ENCODE measurements at regions not wholly inside any gene's neighbourhood (a gene's known extent, or its start where the extent isn't known, plus 50 kb on each side); places are given as distances from the start of the nearest gene placed in this dataset.
A peak's percentile ranks its signal among the peaks of the same experiment; 100 is the strongest.
"Not testable (repeated sequence)": the region's sequence is repeated elsewhere in the genome, so short reads cannot be mapped to it uniquely, and the experiment has no call there.

- DNase-seq, result no peak
Observed at GRCh38 chr4:82171531-82172155, 202.1 kb downstream of the HNRNPD start.

- no peak for DNase-seq
Observed at GRCh38 chr4:82149750-82150149, 224.0 kb downstream of the HNRNPD start.

- no peak for DNase-seq
Observed at GRCh38 chr4:82145850-82146249, 227.9 kb downstream of the HNRNPD start.

GRCh38 chr4:82140422-82140821 lies 233.4 kb downstream of the HNRNPD start:
- no peak for DNase-seq

GRCh38 chr4:82139287-82139686 lies 234.5 kb downstream of the HNRNPD start:
- DNase-seq, result no peak

GRCh38 chr4:82138374-82138773 lies 235.4 kb downstream of the HNRNPD start:
- peak; percentile 24 for DNase-seq

GRCh38 chr4:82136161-82136801 lies 237.5 kb downstream of the HNRNPD start:
- no peak for DNase-seq

GRCh38 chr4:82128355-82128754 lies 245.4 kb downstream of the HNRNPD start:
- DNase-seq, result no peak

- DNase-seq, result no peak
Observed at GRCh38 chr4:82126512-82127040, 247.2 kb downstream of the HNRNPD start.

GRCh38 chr4:82125787-82126297 lies 247.9 kb downstream of the HNRNPD start:
- no peak for DNase-seq

- no peak for DNase-seq
Observed at GRCh38 chr4:82124932-82125786, 248.6 kb downstream of the HNRNPD start.

- DNase-seq, result no peak
Observed at GRCh38 chr4:82124365-82124764, 249.4 kb downstream of the HNRNPD start.

GRCh38 chr4:82123934-82124333 lies 249.9 kb downstream of the HNRNPD start:
- DNase-seq, result no peak

GRCh38 chr4:82115183-82115582 lies 258.6 kb downstream of the HNRNPD start:
- not testable (repeated sequence) for DNase-seq

- no peak for DNase-seq
Observed at GRCh38 chr4:82108506-82108905, 265.3 kb downstream of the HNRNPD start.

GRCh38 chr4:82104578-82104977 lies 269.2 kb downstream of the HNRNPD start:
- no peak for DNase-seq

GRCh38 chr4:82099928-82100579 lies 273.7 kb downstream of the HNRNPD start:
- DNase-seq, result no peak

GRCh38 chr4:82097504-82097903 lies 276.3 kb downstream of the HNRNPD start:
- no peak for DNase-seq

GRCh38 chr4:82090717-82091116 lies 283.1 kb downstream of the HNRNPD start:
- DNase-seq, result no peak

GRCh38 chr4:82084747-82085146 lies 289.0 kb downstream of the HNRNPD start:
- no peak for DNase-seq

GRCh38 chr4:82077471-82077995 lies 296.3 kb downstream of the HNRNPD start:
- not testable (repeated sequence) for DNase-seq

- DNase-seq, result no peak
Observed at GRCh38 chr4:82076809-82077208, 297.0 kb downstream of the HNRNPD start.

GRCh38 chr4:82076359-82076758 lies 297.4 kb downstream of the HNRNPD start:
- no peak for DNase-seq

Data from stimulated activated CD8-positive, alpha-beta memory T cell treated with anti-CD3 and anti-CD28 coated beads, Interleukin-4, amount 100 ng/mL, for 48 hours (primary cell).